ENCODE measurements at regions not wholly inside any gene's neighbourhood (a gene's known extent, or its start where the extent isn't known, plus 50 kb on each side); places are given as distances from the start of the nearest gene placed in this dataset.

DNA sequence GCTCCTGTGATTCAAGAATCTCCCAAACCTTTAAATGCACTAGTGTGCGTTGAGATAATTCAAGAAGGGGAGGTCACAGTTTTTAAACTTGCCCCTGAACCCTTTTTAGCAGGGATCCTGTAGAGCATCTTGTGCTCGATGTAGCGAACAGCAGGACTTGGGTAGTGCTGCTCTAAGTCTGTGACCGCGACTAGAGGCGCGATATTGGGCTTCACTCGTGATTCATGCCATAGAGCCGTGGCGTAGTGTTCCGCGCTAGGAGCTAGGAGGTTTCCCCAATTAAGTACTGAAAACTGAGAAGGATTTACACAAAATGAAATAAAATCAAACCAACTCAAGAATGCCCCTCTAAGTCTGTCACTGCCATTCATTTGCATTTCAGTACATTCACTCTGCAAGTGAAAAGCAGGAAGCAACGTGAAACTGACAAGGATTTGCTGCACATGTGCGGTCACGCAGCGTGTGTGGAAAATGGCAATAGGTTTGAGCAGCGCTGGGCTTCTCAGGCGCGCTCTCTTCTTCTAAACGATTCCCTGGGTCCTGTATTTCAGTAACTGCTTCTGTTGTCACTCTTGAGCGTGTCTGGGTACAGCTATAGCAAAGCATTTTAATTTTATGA, 1135.9 kb upstream of the WWC1 start:
- TF ChIP-seq, protein P1, sequence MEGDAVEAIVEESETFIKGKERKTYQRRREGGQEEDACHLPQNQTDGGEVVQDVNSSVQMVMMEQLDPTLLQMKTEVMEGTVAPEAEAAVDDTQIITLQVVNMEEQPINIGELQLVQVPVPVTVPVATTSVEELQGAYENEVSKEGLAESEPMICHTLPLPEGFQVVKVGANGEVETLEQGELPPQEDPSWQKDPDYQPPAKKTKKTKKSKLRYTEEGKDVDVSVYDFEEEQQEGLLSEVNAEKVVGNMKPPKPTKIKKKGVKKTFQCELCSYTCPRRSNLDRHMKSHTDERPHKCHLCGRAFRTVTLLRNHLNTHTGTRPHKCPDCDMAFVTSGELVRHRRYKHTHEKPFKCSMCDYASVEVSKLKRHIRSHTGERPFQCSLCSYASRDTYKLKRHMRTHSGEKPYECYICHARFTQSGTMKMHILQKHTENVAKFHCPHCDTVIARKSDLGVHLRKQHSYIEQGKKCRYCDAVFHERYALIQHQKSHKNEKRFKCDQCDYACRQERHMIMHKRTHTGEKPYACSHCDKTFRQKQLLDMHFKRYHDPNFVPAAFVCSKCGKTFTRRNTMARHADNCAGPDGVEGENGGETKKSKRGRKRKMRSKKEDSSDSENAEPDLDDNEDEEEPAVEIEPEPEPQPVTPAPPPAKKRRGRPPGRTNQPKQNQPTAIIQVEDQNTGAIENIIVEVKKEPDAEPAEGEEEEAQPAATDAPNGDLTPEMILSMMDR (IDR thresholded peaks at IDR 0.05): no peak
- H3K27ac ChIP-seq: no peak overlapping the region
- H3K27me3 ChIP-seq: no peaks in the 10 kb centered on the region
- H3K4me3 ChIP-seq: no peak overlapping the region
- H3K4me1 ChIP-seq: no peaks in the 10 kb centered on the region
- H3K9me3 ChIP-seq: no peaks in the 10 kb centered on the region
- H3K36me3 ChIP-seq: no peaks in the 10 kb centered on the region
- DNase-seq (ENCODE audit: low spot score): no peak

DNA sequence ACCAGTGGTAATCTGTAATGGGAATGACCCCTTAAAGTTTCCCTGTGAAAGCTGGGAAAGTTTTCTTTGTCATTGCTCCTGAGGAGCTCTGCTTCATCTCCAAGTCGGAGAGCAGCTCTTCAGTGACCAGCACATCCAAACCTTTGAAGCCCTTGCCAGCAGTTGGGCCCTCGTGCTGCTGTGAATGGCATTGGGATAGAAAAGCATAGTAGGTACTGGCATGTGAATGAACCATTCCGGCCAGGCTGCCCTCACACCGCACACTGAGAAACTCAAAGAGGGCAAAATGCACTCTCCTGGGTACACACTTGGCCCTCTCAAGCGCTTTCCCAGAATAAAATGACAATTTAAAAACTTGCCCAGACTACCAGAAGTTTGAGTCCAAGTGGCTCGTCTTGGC, 1135.0 kb upstream of the WWC1 start:
- no peaks in the 10 kb centered on the region for H3K36me3 ChIP-seq
- TF ChIP-seq, protein P1 (IDR thresholded peaks at IDR 0.05): no peak
- H3K27ac ChIP-seq: no peak overlapping the region
- no peaks in the 10 kb centered on the region for H3K4me1 ChIP-seq
- no peak overlapping the region for H3K4me3 ChIP-seq
- no peak for DNase-seq (ENCODE audit: low spot score)
- no peaks in the 10 kb centered on the region for H3K9me3 ChIP-seq
- no peaks in the 10 kb centered on the region for H3K27me3 ChIP-seq

DNA sequence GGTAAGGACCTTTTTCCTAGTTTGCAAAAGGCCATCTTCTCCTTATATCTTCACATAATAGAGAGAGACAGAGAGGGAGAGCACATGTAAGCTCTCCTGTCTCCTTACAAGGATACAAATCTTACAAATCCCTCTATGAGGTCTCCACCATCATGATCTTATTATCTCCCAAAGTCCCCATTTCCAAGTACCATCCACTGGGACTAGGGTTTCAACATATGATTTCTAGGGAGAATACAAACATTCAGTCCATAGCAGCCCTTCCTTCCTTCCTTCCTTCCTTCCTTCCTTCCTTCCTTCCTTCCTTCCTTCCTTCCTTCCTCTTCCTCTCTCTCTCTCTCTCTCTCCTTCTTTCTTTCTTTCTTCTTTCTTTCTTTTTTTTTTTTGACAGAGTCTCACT, 1132.9 kb upstream of the WWC1 start:
- TF ChIP-seq, protein P1 (IDR thresholded peaks at IDR 0.05): no peak
- no peak for DNase-seq (ENCODE audit: low spot score)
- Histone ChIP-seq H3K4me3 (no peak overlapping the region), H3K36me3 (no peaks in the 10 kb centered on the region), H3K4me1 (no peaks in the 10 kb centered on the region), H3K27ac (no peak overlapping the region), H3K9me3 (no peaks in the 10 kb centered on the region), H3K27me3 (no peaks in the 10 kb centered on the region)

DNA sequence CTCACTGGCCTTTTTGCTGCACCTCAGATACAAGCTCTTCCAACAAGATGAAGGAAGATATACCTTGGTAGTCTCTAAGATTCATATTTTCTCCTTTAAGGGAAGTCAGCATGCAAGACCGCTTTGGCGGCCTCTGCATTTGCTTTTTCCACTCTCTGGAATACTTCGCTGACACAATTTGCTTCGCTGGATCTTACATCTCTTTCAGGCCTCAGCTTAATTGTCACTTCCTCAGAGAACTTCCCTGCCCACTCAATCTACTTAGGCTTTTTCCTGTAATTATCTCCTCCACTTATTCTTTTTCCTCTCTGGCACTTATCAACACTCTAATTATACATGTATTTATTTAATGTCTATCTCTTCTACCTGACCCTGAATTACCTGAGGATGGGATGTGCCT, 1131.1 kb upstream of the WWC1 start:
- Histone ChIP-seq H3K4me3 (no peak overlapping the region), H3K36me3 (no peaks in the 10 kb centered on the region), H3K9me3 (no peaks in the 10 kb centered on the region), H3K27me3 (no peaks in the 10 kb centered on the region), H3K27ac (no peak overlapping the region), H3K4me1 (no peaks in the 10 kb centered on the region)
- TF ChIP-seq, protein P1 (IDR thresholded peaks at IDR 0.05): no peak
- DNase-seq (ENCODE audit: low spot score): no peak

DNA sequence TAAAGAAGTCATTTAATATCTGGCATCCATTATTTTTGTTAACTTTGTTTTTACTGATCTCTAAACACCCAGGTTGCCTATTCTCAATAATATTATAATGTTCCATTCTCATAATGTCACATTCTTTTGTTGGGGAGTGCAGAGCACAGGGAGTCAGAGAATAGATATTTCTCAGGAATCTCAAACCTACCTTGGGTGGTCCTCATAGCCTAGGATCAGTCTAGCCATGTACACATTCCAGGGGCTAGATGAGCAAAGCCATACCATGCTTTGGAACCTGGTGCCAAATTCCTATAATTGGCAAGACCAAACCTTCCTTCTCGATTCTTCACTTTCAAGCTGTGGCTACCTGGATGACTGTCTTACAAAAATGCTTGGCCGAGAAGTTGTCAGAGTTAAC, 1124.7 kb upstream of the WWC1 start:
- no peak overlapping the region for H3K4me3 ChIP-seq
- TF ChIP-seq, protein P1 (IDR thresholded peaks at IDR 0.05): no peak

DNA sequence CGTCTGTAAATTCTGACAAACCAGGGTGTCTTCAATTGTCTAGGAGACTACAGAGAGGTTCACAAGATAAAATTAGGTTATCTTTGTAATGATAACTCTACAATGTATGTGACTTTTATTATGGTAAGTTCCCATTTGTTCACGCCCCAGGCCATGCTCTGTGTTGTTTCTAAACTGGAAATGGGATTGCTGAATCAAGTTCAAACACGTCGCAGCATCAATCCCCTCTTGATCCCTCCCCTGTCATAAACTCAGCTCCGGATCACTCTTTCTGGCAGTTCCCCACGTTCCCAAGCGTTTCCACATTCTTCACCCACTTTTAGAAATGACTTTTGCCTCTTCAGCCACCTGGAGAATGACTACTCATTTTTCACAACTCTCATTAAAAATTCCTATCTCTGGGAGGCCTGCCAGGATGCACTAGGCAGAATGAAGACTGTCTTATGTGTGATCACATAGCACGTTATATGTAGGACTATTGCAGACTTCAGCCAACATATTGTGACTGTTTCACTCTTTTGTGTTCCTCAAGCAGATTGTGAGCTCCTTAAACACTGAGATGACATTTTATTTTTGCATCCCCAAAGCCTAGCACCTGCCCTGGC, 1124.2 kb upstream of the WWC1 start:
- Histone ChIP-seq H3K4me3 (no peak overlapping the region), H3K27ac (no peak overlapping the region), H3K4me1 (no peaks in the 10 kb centered on the region), H3K36me3 (no peaks in the 10 kb centered on the region), H3K9me3 (no peaks in the 10 kb centered on the region), H3K27me3 (no peaks in the 10 kb centered on the region)
- no peak for DNase-seq (ENCODE audit: low spot score)
- TF ChIP-seq, protein P1 (IDR thresholded peaks at IDR 0.05): no peak

More for the DNA sequence above, 1124.7 kb upstream of the WWC1 start:
- Histone ChIP-seq H3K27ac (no peak overlapping the region), H3K9me3 (no peaks in the 10 kb centered on the region), H3K27me3 (no peaks in the 10 kb centered on the region), H3K36me3 (no peaks in the 10 kb centered on the region), H3K4me1 (no peaks in the 10 kb centered on the region)
- DNase-seq (ENCODE audit: low spot score): no peak
